AG09319 (cell line): ENCODE measurements at regions not wholly inside any gene's neighbourhood (a gene's known extent, or its start where the extent isn't known, plus 50 kb on each side); places are given as distances from the start of the nearest gene placed in this dataset.

Experiments used
- DNase-seq: peaks from one replicate; pipeline ENCODE4 v3.0.0-alpha.2; 2010; ENCODE audit warnings: low read depth; ENCODE audit errors: extremely low read depth
- TF ChIP-seq, protein P1 (sequence below): IDR thresholded peaks from 2 replicates; pipeline ENCODE4 v1.5.1; 2011; ENCODE audit warnings: low read depth, mild to moderate bottlenecking, inconsistent platforms, low read length, moderate library complexity

DNA sequence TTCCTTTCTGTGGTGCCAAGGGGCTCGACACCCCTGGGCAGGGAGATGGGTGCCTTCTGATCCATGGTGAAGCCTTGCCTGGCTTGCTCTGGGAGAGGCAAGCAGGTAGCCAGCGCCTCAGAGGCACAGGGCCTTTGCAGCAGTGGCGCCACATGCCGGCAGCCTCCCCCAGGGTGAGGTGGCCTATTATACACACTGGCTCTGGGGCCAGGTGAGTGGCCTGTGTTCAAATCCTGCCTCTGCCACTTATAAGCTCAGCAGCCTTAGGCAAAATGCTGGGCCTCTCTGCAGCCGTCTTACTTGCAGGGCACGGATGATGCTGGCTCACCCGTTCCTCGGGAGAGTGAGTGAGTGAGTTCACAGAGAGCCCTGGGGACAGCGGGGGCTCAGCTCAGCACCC, 176.9 kb downstream of the TFAP2C start:
- TF ChIP-seq, protein P1, sequence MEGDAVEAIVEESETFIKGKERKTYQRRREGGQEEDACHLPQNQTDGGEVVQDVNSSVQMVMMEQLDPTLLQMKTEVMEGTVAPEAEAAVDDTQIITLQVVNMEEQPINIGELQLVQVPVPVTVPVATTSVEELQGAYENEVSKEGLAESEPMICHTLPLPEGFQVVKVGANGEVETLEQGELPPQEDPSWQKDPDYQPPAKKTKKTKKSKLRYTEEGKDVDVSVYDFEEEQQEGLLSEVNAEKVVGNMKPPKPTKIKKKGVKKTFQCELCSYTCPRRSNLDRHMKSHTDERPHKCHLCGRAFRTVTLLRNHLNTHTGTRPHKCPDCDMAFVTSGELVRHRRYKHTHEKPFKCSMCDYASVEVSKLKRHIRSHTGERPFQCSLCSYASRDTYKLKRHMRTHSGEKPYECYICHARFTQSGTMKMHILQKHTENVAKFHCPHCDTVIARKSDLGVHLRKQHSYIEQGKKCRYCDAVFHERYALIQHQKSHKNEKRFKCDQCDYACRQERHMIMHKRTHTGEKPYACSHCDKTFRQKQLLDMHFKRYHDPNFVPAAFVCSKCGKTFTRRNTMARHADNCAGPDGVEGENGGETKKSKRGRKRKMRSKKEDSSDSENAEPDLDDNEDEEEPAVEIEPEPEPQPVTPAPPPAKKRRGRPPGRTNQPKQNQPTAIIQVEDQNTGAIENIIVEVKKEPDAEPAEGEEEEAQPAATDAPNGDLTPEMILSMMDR: no peak
- DNase-seq: no peak

DNA sequence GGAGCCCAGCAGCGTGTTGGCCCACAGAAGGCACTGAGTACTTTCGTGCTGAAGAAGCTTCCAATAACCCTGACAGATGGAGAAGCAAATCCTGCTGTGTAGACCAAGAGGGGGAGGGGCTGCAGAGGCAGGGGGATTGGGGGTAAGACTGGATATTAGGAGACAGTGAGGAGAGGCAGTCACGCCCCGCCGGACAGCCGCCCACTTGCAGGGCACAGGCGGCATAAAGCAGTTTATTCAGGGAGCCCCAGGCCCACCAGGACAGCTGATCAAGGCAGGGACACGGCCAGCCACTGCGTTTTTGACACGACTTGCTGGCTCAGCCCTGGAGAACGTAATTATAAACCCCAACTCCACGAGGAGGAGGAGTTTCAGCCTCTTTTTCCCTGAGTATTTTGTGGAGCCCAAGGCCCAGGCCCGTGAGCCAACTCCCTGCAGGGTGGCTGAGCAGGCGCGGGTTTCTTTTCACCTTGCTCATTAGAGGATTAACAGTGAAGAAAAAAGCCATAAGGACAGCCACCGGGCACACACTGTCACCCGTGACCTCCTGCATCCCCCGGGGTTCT, 177.9 kb downstream of the TFAP2C start:
- TF ChIP-seq, protein P1: no peak
- no peak for DNase-seq

DNA sequence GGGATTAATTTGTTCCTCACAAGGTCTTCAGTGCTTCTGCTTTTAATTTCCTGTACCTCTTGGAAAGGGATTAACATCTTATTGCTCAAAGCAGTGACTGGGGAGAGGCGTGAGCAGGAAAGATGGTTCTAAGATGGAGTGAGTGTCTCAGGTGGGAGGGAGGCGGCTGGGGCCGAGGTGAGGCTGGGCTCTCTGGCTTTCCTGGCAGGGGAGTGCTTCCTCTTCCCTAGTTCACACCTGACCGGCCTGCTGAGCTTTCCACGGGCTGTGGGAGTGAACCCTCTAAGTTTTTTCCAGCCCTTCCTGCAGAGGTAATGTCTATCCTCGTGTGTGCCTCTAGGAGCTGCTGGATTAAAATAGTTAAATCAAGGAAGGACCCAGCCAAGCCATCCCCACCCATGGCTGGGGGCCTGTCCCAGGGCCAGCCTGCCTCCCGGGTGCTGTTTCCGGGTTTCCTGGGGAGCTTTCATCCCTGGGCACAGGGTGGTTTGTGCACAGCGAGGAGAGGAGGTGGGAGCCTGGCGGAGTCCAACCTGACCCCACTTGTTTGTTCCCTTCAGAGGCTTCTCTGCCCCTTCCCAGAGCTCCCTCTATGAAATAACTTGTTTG, 179.1 kb downstream of the TFAP2C start:
- TF ChIP-seq, protein P1: no peak
- no peak for DNase-seq

DNA sequence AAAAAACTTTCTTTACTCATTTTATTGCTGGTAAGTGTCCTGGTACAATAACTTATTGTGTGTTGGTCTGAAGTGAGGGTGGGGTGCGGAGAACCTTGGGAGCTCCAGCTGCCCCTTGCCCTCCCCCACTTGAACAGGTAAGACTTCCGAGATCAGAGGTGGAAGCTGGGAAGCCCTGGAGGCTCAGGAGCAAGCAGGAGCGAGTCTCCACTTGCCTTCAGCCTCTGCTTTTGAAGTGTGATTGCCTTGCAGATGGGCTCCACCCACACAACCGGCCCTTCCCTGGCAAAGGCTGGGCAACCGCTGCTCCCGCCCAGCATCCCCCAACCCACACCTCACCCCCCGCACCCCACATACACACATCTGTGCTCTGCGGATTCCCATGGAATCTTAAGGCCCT, 179.6 kb downstream of the TFAP2C start:
- TF ChIP-seq, protein P1: no peak
- DNase-seq: no peak

DNA sequence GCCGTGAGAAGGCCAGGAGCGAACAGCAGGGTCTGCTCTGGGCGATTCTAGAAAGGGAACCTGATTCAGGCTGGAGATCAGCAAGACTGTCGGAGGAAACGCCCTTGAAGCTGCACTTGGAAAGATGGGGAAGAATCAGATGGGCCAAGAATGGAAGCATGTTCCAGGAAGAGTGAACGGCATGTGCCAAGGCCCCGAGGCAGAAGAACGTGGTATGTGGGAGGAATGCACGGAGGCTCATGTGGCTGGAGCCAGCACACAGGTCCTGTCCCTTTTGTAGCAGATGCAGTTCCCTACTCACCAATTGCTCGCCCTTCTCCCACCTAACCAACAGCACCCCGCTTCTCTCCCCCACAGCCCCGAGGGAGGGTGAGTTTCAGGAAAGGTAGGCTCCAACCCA, 180.6 kb downstream of the TFAP2C start:
- DNase-seq: no peak
- TF ChIP-seq, protein P1: no peak

DNA sequence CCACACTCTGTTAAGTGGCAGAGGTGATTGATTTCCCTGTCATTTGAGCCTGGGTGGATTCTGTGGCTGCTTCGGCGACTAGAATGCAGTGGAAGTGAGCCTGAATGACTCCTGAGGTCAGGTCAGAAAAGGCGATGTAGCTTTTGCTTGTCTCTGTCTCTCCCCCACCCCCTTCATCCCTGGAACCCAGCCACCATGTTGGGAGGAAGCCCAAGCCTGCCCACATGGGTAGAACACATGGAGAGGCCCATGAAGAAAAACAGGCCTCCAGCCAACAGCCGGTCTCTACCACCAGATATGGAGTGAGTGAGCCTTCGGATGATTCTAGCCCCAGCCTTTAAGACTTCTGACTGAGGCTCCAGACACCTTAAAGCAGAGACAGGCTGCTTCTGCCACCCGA, 181.0 kb downstream of the TFAP2C start:
- no peak for DNase-seq
- TF ChIP-seq, protein P1: no peak

DNA sequence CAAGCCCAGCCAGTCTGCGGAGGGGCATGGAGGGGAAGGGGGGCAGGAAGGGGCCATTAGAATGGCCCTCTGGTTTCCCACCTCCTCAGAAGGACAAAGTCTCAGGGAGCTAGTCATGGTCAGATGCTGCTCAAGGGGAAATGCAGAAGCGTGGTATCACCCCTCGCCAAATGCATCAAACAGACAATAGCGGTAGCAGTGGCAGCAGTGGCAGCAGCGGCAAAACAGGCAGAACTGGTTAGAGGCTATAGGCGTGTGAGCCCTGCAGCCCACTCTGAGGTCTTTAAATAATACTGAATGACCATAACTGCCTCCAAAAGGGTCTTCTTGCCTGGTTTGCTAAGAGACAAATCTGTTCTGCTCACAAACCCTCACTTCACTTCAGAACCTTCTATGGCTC, 186.7 kb downstream of the TFAP2C start:
- TF ChIP-seq, protein P1: no peak
- DNase-seq: no peak
